NCI-H2081 (cell line): ENCODE measurements at regions not wholly inside any gene's neighbourhood (a gene's known extent, or its start where the extent isn't known, plus 50 kb on each side); places are given as distances from the start of the nearest gene placed in this dataset.
"Not testable (repeated sequence)": the region's sequence is repeated elsewhere in the genome, so short reads cannot be mapped to it uniquely, and the experiment has no call there.

Experiments
- DNase-seq, 2 experiments: peaks; one replicate each; lab custom pipeline; 2025; lab: John Stamatoyannopoulos, UW

- DNase-seq = no peak
Measured at GRCh38 chr11:36790526-36790925, 192.5 kb upstream of the RAG2 start.

- no peak for DNase-seq
Measured at GRCh38 chr11:36783808-36784207, 185.8 kb upstream of the RAG2 start.

GRCh38 chr11:36779791-36780190, 181.8 kb upstream of the RAG2 start:
- no peak for DNase-seq

GRCh38 chr11:36777311-36777710, 179.3 kb upstream of the RAG2 start:
- no peak for DNase-seq

GRCh38 chr11:36775756-36776155, 177.7 kb upstream of the RAG2 start:
- DNase-seq = no peak

GRCh38 chr11:36775130-36775529, 177.1 kb upstream of the RAG2 start:
- no peak for DNase-seq

- no peak for DNase-seq
Measured at GRCh38 chr11:36774603-36775002, 176.6 kb upstream of the RAG2 start.

GRCh38 chr11:36763187-36763586, 165.2 kb upstream of the RAG2 start:
- DNase-seq = peak in 1 of 2 experiments; percentile 3

- DNase-seq = no peak
Measured at GRCh38 chr11:36757075-36757474, 159.0 kb upstream of the RAG2 start.

GRCh38 chr11:36753960-36754359, 155.9 kb upstream of the RAG2 start:
- DNase-seq = no peak

- DNase-seq = no peak
Measured at GRCh38 chr11:36751996-36752395, 154.0 kb upstream of the RAG2 start.

GRCh38 chr11:36751335-36751781, 153.3 kb upstream of the RAG2 start:
- DNase-seq = no peak

GRCh38 chr11:36750349-36750748, 152.3 kb upstream of the RAG2 start:
- DNase-seq = no peak

GRCh38 chr11:36748836-36749235, 150.8 kb upstream of the RAG2 start:
- no peak for DNase-seq

- DNase-seq = peak; percentile 87
Measured at GRCh38 chr11:36746886-36747710, 149.1 kb upstream of the RAG2 start.

GRCh38 chr11:36744375-36745168, 146.5 kb upstream of the RAG2 start:
- peak; percentile 49 to 72 for DNase-seq

GRCh38 chr11:36743039-36743438, 145.0 kb upstream of the RAG2 start:
- no peak for DNase-seq

- no peak for DNase-seq
Measured at GRCh38 chr11:36741515-36741914, 143.5 kb upstream of the RAG2 start.

- no peak for DNase-seq
Measured at GRCh38 chr11:36738292-36738861, 140.3 kb upstream of the RAG2 start.

GRCh38 chr11:36736103-36736502, 138.1 kb upstream of the RAG2 start:
- DNase-seq = no peak

GRCh38 chr11:36733721-36734120, 135.7 kb upstream of the RAG2 start:
- DNase-seq = not testable (repeated sequence)

GRCh38 chr11:36730761-36731160, 132.7 kb upstream of the RAG2 start:
- DNase-seq = no peak

GRCh38 chr11:36729825-36730224, 131.8 kb upstream of the RAG2 start:
- DNase-seq = no peak
